GM19023 (cell line): ENCODE measurements at regions not wholly inside any gene's neighbourhood (a gene's known extent, or its start where the extent isn't known, plus 50 kb on each side); places are given as distances from the start of the nearest gene placed in this dataset.
A peak's percentile ranks its signal among the peaks of the same experiment; 100 is the strongest.

Source experiments
- ATAC-seq: cut with Tn5 transposase; IDR thresholded peaks from one replicate; pipeline ENCODE4 v1.9.1; 2021; ENCODE audit warnings: mild to moderate bottlenecking, moderate library complexity; ENCODE audit not compliant: unreplicated experiment

DNA sequence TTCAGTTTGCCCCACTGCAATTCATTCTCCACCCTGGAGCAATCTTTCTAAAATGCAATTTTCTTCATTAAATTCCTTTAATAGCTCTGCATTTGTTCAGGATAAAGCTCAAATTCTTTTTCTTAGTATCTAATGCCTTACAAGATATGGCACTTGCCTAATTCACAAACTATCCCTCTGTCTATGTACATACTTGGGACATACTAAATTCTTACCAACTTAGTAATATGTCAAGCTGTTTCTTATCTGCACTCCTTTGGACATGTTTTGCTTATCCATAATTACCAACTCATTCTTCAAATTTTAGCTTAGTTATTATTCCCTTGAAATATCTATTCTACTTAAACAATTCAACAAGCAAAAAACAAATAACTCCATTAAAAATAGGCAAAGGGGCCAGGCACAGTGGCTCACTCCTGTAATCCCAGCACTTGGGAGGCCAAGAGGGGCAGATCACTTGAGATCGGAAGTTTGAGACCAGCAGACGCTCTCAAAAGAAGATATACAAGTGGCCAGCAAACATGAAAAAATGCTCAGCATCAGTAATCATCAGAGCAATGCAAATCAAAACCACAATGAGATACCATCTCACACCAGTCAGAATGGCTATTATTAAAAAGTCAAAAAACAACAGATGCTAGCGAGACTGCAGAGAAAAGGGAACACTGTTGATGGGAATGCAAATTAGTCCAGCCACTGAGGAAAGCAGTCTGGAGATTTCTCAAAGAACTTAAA, 96.9 kb downstream of the FAM76B start:
- no peak for ATAC-seq

GRCh38 chr11:95690100-95690499, 99.5 kb downstream of the FAM76B start:
- ATAC-seq, result no peak

DNA sequence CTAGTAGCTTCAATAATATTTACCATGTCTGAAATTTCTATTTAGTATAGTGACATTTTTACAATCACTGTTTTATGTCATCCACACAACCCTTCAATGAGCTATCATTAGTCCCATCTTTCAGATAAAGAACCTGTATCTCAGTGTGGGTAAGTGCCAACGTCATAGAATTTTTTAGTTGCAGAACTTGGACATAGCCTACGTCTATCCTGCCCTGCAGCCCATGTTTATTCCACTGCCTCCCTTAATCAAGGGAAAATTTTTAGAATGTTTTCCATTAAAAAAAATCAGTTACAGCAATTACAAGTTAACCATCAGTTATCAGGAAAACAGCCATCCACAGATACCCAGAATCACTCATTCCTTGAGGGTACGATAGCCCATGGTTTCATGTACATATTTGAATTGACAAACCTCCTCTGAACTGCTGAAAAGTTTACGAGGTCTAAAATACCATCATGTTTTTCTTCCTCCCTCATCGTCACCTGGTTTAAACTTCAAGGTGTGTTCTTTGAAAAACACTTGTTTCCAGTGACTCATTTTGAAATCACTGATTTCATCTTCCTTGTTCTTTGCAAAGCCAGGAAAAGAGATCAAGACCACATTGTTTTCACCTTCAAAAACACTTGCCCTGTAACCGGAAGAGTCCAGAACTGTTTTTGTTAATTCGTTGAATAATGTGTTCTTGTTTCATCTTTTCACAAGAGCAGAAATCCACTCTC, 100.9 kb downstream of the FAM76B start:
- ATAC-seq, result no peak

DNA sequence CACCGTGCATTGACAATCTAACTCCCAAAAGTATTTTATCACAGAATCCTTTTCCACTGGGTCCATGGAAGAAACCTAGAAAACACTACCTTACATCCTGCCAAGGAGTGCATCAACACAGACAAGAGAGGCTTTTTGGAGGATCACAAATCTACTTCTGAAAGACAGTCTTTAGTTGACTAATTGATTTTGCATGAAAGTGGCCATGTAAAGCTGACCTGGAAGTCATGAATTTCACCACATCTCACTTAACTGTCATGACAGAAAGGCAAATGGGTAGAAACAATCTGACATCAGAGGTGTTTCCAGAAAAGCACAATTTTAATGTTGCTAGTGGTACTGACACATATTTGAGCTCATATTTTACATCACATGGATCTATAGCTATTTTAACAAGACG, 101.6 kb downstream of the FAM76B start:
- ATAC-seq, result no peak

DNA sequence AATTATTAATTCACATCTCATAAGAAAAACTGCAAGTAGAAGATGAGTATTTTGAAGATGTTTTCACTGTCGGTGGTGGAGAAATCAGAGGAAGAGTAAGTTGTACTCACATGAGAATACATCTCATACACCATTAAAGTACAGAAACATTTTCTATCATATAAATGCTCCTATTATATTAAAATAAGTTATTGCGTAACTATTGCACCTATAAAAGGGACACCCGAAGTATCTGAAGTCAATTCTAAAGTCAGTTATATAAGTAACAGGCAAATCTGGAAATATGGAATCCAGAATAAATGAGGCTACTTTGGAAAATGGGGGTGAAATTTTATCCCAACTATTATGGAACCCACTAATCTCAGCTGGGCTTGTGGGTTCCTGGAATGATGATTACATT, 103.3 kb downstream of the FAM76B start:
- no peak for ATAC-seq

- ATAC-seq, result no peak
Measured at GRCh38 chr11:95684701-95685100, 104.9 kb downstream of the FAM76B start.

DNA sequence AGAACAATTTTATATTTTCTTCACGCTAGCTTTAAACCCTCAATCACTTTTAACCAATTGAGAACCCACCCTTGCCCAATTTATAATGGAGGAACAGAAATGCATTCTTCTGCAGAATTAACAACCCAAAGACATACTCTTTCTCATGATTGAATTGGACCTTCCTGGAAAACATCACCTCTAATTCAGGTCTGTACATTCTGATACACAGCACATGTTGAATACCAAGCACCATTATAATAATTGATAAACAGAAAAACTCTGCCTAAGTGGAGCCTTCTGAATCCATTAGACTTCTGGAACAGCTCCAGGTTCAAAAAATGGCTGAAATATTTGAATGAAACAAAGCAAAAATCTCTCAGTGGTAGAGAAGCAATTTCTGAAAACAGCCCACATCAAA, 105.4 kb downstream of the FAM76B start:
- no peak for ATAC-seq

- ATAC-seq, result no peak
Measured at GRCh38 chr11:95682552-95682951, 107.0 kb downstream of the FAM76B start.

DNA sequence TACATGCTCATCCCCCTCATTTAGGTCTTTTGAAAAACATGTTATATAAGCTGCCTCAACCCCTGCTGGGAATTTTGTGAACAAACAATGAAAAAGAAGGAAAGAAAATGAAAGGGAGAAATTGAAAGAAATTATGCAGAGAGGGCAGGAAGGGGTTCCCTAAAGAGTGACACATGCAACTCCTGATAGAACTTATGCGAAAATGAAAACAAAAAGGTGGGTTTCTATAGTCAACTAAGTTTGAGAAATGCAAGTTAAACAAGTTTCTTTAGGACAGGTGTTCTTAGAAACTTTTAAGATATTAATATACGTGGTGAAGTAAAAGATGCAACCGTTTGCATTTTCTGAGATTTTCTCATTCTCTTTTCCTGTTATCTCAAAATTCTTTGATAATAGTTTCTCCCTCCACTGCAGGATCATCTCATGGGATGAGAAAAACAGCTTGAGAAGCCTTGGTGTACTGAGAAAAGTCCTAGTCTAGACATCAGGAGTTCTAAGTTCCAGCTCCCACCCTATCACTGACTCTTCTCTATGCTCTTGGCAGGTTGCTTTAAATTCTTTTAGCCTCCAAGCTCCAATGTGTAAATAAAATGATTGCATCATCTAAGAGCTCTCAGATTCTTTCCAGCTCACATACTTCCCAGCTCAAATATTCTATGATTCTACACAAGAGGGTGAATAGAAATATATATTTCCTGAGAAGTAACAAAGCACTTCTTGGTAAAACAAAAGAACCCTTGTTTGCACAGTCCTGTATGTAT, 109.2 kb downstream of the FAM76B start:
- peak; percentile 80 for ATAC-seq

GRCh38 chr11:95678988-95679387, 110.6 kb downstream of the FAM76B start:
- ATAC-seq, result no peak

DNA sequence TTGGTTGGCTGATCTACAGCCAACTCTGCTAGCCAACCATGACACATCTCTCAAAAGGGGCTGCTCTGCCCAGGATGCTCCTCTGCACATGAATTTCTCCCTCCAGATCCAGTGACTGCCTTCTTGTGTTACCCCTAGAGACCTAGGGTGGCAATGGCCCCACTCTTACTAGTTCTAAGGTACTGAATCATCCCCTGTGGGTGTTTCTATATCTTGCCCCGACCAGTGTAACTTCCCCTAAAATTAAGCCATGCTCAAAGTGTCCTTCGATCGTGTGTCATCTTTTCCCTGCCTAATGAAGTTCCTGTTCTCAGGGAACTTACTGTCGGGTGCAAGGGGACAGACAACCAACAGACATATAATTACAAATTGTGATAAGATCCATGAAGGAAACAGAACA, 113.3 kb downstream of the FAM76B start:
- ATAC-seq, result no peak

DNA sequence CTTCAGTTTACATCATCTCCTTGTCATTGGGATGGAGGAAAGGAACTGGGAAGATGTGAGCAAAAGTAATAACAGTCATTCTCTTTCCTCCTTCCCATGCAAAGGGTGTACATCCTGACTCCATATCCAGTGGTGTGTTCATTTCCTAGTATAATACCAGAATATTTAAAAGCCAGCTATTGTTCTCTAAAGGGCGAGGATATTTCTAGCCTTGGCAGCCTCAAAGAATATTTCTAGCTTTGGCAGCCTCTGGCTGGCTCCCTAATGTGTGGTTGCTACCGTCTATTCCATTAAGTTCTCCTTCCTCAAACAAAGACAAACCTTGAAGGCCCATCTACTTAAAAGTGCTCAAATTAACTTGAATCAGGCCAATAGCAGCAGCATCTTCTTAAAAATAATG, 114.0 kb downstream of the FAM76B start:
- no peak for ATAC-seq

DNA sequence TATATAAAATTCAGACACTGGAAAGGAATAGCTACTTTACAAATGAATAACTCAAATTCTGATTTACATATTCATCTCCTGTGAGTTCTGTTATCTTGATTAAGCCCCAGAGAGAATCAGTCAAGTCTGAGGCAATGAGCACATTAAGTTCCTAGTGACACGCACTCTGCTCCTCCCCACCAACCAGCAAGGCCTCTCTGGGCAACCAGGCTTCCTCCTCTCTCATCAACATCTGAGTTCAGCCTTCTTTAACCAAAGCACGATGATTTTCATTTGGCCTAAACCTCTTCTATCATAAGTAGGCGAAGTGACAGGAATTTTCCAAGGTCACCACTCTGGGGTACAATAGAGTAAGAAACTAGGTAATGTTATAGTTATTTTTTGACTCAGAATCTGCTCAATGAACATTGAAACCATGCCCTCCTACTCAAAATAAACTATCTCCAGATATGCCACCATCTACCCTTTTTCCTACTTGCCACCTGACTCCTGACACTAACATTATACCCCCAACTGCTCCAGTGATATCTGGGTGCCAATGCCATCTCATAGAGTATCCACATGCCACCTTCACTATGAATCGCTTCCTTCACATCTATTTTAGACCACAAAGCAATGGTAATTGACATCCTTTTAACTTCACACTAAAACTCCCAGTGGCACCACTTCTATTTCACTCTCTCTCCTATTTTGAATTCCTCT, 114.8 kb downstream of the FAM76B start:
- ATAC-seq, result no peak

- ATAC-seq, result no peak
Measured at GRCh38 chr11:95671768-95672167, 117.8 kb downstream of the FAM76B start.

- no peak for ATAC-seq
Measured at GRCh38 chr11:95668131-95668530, 121.5 kb downstream of the FAM76B start.

- no peak for ATAC-seq
Measured at GRCh38 chr11:95661162-95661561, 128.4 kb downstream of the FAM76B start.

GRCh38 chr11:95660038-95660437, 129.5 kb downstream of the FAM76B start:
- ATAC-seq, result no peak

DNA sequence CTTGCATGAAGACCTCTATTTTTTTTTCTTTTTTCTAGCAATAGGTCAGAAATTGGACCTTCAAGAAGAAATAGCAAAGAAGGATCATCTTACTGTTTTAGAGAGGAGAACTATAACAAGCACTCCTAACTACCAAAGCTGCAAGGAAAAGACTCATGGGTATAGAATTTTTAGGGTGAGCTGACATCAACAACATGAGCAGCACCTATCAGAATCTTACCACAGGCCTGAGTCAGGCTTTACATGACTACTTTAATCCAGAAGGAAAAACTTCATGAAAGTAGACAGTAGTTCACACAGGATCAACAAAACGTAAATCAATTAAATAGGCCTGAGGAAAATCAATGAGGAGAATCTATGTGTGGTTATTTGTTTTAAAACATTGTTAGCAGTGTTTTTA, 130.5 kb downstream of the FAM76B start:
- no peak for ATAC-seq

GRCh38 chr11:95655536-95655935, 134.0 kb downstream of the FAM76B start:
- ATAC-seq, result no peak

DNA sequence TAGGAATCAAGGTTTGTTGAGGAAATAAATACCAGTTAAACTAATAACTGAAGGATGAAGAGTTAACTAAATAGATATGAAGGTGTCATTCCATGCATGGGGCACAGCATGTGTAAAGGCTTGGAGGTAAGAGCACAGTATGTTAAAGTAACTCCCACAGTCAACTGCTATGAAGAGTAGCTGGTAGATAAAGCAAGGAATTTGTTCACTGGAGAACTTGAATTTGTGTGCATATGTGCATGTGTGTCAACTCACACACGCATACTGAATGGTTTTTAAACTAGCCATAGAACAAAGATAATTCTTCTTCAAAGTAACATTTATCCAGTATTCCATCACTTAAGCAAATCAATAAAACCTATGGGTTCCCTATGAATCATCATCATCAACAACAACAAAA, 135.9 kb downstream of the FAM76B start:
- no peak for ATAC-seq

DNA sequence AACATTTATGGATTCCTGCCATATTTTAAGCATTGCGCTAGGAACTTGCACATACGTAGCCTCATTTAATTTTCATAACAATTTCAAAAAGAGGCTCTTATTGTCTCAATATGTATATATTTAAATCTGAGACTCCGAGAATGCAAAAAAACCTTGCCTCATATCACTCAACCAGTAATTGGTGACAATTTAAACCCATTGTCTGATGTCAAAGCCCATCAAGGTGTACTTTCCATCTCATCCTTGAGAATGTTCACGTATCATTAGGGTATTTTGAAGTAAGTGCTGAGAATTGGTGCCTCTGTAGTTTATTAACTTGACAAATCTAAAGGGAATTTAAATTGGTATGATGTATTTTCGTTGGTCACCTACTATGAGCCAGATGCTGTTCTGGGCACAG, 136.5 kb downstream of the FAM76B start:
- ATAC-seq, result no peak
